ENCODE measurements at regions not wholly inside any gene's neighbourhood (a gene's known extent, or its start where the extent isn't known, plus 50 kb on each side); places are given as distances from the start of the nearest gene placed in this dataset.
A peak's percentile ranks its signal among the peaks of the same experiment; 100 is the strongest.

DNA sequence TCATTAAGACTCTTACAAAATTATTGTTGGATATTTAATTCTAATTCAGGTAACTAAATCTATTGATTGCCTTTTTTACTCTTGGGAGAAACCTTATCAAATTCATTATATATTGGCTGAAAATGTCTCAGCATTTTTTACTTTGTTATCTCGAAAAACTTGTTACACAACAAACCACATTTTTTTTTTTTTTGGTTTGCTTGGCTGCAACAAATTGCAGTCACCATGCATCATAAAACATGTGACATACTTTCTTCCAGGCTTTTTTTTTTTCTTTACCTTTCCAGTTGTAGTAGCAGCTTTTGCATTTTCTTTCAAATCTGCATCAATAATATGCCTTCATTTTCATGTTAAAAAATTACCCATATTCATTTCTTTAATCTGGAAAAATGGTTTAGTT is 186.7 kb downstream of the TDRD15 start:
- Histone ChIP-seq H3K4me3 (ENCODE audit: insufficient read length, low read depth) (no peak overlapping the region), H3K4me1 (ENCODE audit: insufficient read depth, insufficient read length) (no peaks in the 10 kb centered on the region)

DNA sequence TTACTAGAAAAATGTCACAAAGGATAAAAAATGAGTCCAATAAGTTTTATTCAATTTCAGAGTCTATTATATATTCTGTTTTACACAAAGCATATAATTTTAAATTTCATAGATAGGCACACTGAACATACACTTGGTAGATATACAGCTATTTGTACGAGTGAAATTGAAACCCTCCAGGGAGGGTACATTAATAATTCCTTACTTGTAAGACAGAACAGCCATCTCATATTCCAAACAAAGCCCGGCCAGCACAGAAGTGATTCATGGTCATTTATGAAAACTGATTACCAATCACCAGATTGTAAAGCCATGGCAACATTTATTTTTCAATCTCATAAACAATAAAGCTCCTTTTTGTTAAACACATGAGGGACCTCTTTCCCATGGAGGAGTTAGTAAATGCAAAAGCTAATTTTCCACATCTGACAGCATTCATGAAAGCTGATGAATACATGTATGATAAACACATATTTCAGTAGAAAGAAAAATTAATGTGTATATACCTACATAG is 190.6 kb downstream of the TDRD15 start:
- H3K36me3 ChIP-seq (ENCODE audit: insufficient read depth, insufficient read length, low read length), result no peaks in the 10 kb centered on the region
- no peaks in the 10 kb centered on the region for H3K9me3 ChIP-seq (ENCODE audit: insufficient read depth, low read length)
- H3K9ac ChIP-seq (ENCODE audit: insufficient read length, low read depth), result no peak overlapping the region
- DNase-seq (ENCODE audit: low read depth, low spot score), result no peak
- TF ChIP-seq YY1 (IDR thresholded peaks at IDR 0.05; ENCODE audit: insufficient read depth, insufficient read length), result no peak
- TF ChIP-seq SUZ12 (IDR thresholded peaks at IDR 0.05; ENCODE audit: extremely low read depth, insufficient read depth, insufficient read length), result no peak
- TF ChIP-seq ZNF274 (IDR thresholded peaks at IDR 0.05; ENCODE audit: low read depth, low read length), result no peak
- no peaks in the 10 kb centered on the region for H3K4me1 ChIP-seq (ENCODE audit: insufficient read depth, insufficient read length)
- no peak overlapping the region for H3K4me3 ChIP-seq (ENCODE audit: insufficient read length, low read depth)
- H3K27me3 ChIP-seq (ENCODE audit: insufficient read depth, insufficient read length), result no peaks in the 10 kb centered on the region

More for the DNA sequence above, 186.7 kb downstream of the TDRD15 start:
- no peak overlapping the region for H3K9ac ChIP-seq (ENCODE audit: insufficient read length, low read depth)
- H3K27me3 ChIP-seq (ENCODE audit: insufficient read depth, insufficient read length), result no peaks in the 10 kb centered on the region
- H3K36me3 ChIP-seq (ENCODE audit: insufficient read depth, insufficient read length, low read length), result no peaks in the 10 kb centered on the region
- no peak for DNase-seq (ENCODE audit: low read depth, low spot score)
- no peaks in the 10 kb centered on the region for H3K9me3 ChIP-seq (ENCODE audit: insufficient read depth, low read length)
- TF ChIP-seq SUZ12 (IDR thresholded peaks at IDR 0.05; ENCODE audit: extremely low read depth, insufficient read depth, insufficient read length) (no peak), ZNF274 (IDR thresholded peaks at IDR 0.05; ENCODE audit: low read depth, low read length) (no peak), YY1 (IDR thresholded peaks at IDR 0.05; ENCODE audit: insufficient read depth, insufficient read length) (no peak)

DNA sequence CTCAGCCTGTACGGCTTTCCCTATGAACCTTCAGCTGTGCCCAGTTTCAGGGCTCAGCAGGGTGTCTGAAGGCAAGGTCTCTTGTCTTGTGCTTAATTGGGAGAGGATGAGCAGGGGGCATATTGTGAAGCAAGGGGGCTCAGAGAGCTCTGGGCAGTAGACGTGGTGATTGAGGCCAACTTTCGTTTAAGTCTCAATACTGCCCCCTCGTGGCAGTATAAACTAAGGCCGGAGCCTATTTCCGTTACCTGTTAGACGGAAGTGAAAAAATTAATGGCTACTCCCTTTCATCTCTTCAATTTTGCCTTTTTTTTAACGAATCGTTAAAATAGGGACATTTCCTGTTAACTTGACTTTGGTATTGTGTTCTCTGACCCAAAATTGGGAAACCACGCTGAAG is 193.4 kb downstream of the TDRD15 start:
- Histone ChIP-seq H3K4me3 (ENCODE audit: insufficient read length, low read depth) (no peak overlapping the region), H3K4me1 (ENCODE audit: insufficient read depth, insufficient read length) (no peaks in the 10 kb centered on the region), H3K9me3 (ENCODE audit: insufficient read depth, low read length) (no peaks in the 10 kb centered on the region), H3K9ac (ENCODE audit: insufficient read length, low read depth) (no peak overlapping the region), H3K36me3 (ENCODE audit: insufficient read depth, insufficient read length, low read length) (no peaks in the 10 kb centered on the region), H3K27me3 (ENCODE audit: insufficient read depth, insufficient read length) (no peaks in the 10 kb centered on the region)
- TF ChIP-seq YY1 (IDR thresholded peaks at IDR 0.05; ENCODE audit: insufficient read depth, insufficient read length), result no peak
- TF ChIP-seq ZNF274 (IDR thresholded peaks at IDR 0.05; ENCODE audit: low read depth, low read length), result no peak
- TF ChIP-seq SUZ12 (IDR thresholded peaks at IDR 0.05; ENCODE audit: extremely low read depth, insufficient read depth, insufficient read length), result no peak
- peak; percentile 62 for DNase-seq (ENCODE audit: low read depth, low spot score)

DNA sequence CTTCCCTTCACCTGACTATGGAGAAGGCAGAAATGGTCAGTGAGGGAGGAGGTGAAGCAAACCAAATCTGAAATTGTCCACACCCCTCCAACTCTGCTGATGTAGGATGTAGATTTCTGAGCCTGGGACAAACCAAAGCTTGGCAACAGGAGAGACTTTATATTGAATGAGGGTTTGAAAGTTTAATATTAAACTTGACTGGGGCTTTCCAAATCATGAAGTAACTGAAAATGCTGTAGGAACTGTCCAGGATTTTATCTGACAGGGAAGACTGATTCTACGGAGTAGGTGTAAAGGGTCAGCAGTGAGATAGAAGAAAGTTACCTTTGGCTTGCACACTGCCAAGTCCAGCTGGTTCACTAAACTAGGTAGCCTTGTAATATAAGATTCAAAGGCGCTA is 194.5 kb downstream of the TDRD15 start:
- DNase-seq (ENCODE audit: low read depth, low spot score), result no peak
- TF ChIP-seq YY1 (IDR thresholded peaks at IDR 0.05; ENCODE audit: insufficient read depth, insufficient read length) (no peak), SUZ12 (IDR thresholded peaks at IDR 0.05; ENCODE audit: extremely low read depth, insufficient read depth, insufficient read length) (no peak), ZNF274 (IDR thresholded peaks at IDR 0.05; ENCODE audit: low read depth, low read length) (no peak)
- Histone ChIP-seq H3K27me3 (ENCODE audit: insufficient read depth, insufficient read length) (no peaks in the 10 kb centered on the region), H3K36me3 (ENCODE audit: insufficient read depth, insufficient read length, low read length) (no peaks in the 10 kb centered on the region), H3K4me3 (ENCODE audit: insufficient read length, low read depth) (no peak overlapping the region), H3K9ac (ENCODE audit: insufficient read length, low read depth) (no peak overlapping the region), H3K4me1 (ENCODE audit: insufficient read depth, insufficient read length) (no peaks in the 10 kb centered on the region), H3K9me3 (ENCODE audit: insufficient read depth, low read length) (no peaks in the 10 kb centered on the region)

DNA sequence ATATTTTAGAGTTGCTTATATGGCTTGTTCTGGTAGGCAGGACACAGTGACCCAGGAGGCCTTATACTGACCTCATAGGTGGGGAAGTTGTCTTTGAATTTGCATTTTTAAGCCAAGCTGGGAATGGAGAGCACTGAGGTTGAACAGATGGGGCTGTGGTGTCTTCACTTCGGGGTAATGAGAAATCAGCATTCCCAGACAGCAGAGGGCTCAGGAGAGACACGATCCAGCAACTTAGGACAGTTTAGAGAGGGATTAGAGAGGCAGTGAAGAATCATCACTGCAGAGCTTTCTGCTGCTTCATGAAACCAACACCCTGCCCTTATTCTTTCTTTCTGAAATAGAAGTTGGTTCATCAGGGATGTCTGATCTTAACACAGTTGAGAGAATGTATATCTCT is 202.4 kb downstream of the TDRD15 start:
- Histone ChIP-seq H3K36me3 (ENCODE audit: insufficient read depth, insufficient read length, low read length) (no peaks in the 10 kb centered on the region), H3K27me3 (ENCODE audit: insufficient read depth, insufficient read length) (no peaks in the 10 kb centered on the region), H3K4me1 (ENCODE audit: insufficient read depth, insufficient read length) (no peaks in the 10 kb centered on the region), H3K9ac (ENCODE audit: insufficient read length, low read depth) (no peak overlapping the region), H3K4me3 (ENCODE audit: insufficient read length, low read depth) (no peak overlapping the region), H3K9me3 (ENCODE audit: insufficient read depth, low read length) (no peaks in the 10 kb centered on the region)
- TF ChIP-seq YY1 (IDR thresholded peaks at IDR 0.05; ENCODE audit: insufficient read depth, insufficient read length), result no peak
- TF ChIP-seq SUZ12 (IDR thresholded peaks at IDR 0.05; ENCODE audit: extremely low read depth, insufficient read depth, insufficient read length), result no peak
- TF ChIP-seq ZNF274 (IDR thresholded peaks at IDR 0.05; ENCODE audit: low read depth, low read length), result no peak
- no peak for DNase-seq (ENCODE audit: low read depth, low spot score)

DNA sequence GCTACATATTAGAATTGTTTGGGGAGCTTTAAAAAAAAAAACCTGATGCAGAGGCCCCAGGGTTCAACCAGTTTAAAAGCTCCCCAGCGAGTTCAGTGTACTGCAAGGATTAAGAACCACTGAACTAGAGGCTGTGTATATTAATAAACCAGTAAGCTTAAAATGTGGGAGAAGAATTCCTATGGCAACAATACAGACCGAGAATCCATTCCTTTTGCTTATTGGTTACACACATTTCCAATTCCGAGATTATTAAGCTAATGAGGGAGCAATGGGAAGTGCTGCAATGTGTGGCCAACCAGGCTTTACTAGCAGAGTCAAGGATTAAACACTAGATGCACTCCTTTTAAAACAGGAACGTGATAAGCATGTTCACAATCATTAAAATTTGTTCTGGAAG is 204.4 kb downstream of the TDRD15 start:
- H3K9me3 ChIP-seq (ENCODE audit: insufficient read depth, low read length), result no peaks in the 10 kb centered on the region
- H3K4me1 ChIP-seq (ENCODE audit: insufficient read depth, insufficient read length), result no peaks in the 10 kb centered on the region
- no peak overlapping the region for H3K9ac ChIP-seq (ENCODE audit: insufficient read length, low read depth)
- H3K36me3 ChIP-seq (ENCODE audit: insufficient read depth, insufficient read length, low read length), result no peaks in the 10 kb centered on the region
- DNase-seq (ENCODE audit: low read depth, low spot score), result no peak
- TF ChIP-seq ZNF274 (IDR thresholded peaks at IDR 0.05; ENCODE audit: low read depth, low read length) (no peak), SUZ12 (IDR thresholded peaks at IDR 0.05; ENCODE audit: extremely low read depth, insufficient read depth, insufficient read length) (no peak), YY1 (IDR thresholded peaks at IDR 0.05; ENCODE audit: insufficient read depth, insufficient read length) (no peak)
- no peak overlapping the region for H3K4me3 ChIP-seq (ENCODE audit: insufficient read length, low read depth)
- H3K27me3 ChIP-seq (ENCODE audit: insufficient read depth, insufficient read length), result no peaks in the 10 kb centered on the region

DNA sequence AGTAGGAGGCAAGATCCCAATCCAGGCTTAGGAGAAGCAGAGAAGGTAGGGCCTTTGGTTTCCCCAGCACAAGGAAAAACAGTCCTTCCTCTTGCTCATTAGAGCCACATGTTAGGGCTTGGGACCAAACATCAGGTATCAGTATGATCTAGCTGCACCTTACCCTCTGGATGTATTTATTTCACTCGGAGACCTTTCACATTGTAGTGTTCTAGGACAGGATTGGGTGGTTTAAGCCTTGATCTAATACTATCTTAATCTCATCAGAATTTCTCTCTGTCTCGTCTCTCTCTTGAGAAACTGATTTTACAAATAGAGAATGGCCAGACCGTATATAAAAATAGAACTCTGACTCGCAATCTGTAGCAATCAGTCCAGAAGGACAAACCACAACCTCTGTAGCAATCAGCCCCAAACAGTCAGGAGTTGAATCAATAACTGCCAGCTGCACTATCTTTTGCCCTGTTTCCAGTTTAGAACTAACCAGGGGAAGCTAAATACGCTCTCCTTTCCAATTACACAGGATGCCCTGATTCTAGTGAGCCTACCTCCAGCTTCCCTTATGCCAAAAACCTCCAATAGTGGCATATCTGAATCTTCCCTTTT is 207.1 kb downstream of the TDRD15 start:
- TF ChIP-seq YY1 (IDR thresholded peaks at IDR 0.05; ENCODE audit: insufficient read depth, insufficient read length) (no peak), SUZ12 (IDR thresholded peaks at IDR 0.05; ENCODE audit: extremely low read depth, insufficient read depth, insufficient read length) (no peak), ZNF274 (IDR thresholded peaks at IDR 0.05; ENCODE audit: low read depth, low read length) (no peak)
- DNase-seq (ENCODE audit: low read depth, low spot score), result no peak
- Histone ChIP-seq H3K36me3 (ENCODE audit: insufficient read depth, insufficient read length, low read length) (no peaks in the 10 kb centered on the region), H3K9ac (ENCODE audit: insufficient read length, low read depth) (no peak overlapping the region), H3K4me3 (ENCODE audit: insufficient read length, low read depth) (no peak overlapping the region), H3K27me3 (ENCODE audit: insufficient read depth, insufficient read length) (no peaks in the 10 kb centered on the region), H3K9me3 (ENCODE audit: insufficient read depth, low read length) (peaks cover 6% of the 10 kb centered on the region; the same call in 1 of the 2 replicates), H3K4me1 (ENCODE audit: insufficient read depth, insufficient read length) (no peaks in the 10 kb centered on the region)
